ENCODE measurements at regions not wholly inside any gene's neighbourhood (a gene's known extent, or its start where the extent isn't known, plus 50 kb on each side); places are given as distances from the start of the nearest gene placed in this dataset.

- no peak for TF ChIP-seq CTCF (IDR thresholded peaks at IDR 0.05 in 4 of 5, conservative IDR thresholded peaks at IDR 0.05 in 1 of 5)
- TF ChIP-seq POLR2A (IDR thresholded peaks at IDR 0.05), result no peak
Observed at GRCh38 chr5:104951829-104952228, 1389.2 kb upstream of the NUDT12 start.
